ENCODE measurements at regions not wholly inside any gene's neighbourhood (a gene's known extent, or its start where the extent isn't known, plus 50 kb on each side); places are given as distances from the start of the nearest gene placed in this dataset.

- H3K36me3 ChIP-seq (ENCODE audit: control insufficient read depth, insufficient read depth, low read length): no peaks in the 10 kb centered on the region
- no peaks in the 10 kb centered on the region for H4K20me1 ChIP-seq (ENCODE audit: control insufficient read depth, extremely low read depth, insufficient read depth, low read length)
These were observed 74.9 kb upstream of the NDN start for GRCh38 chr15:23762026-23762425.

GRCh38 chr15:23763021-23763420 lies 75.9 kb upstream of the NDN start:
- no peaks in the 10 kb centered on the region for H3K27me3 ChIP-seq (ENCODE audit: control insufficient read depth, insufficient read depth, low read length)
- H3K9ac ChIP-seq (ENCODE audit: insufficient read depth, low read length): no peak overlapping the region
- no peaks in the 10 kb centered on the region for H3K79me2 ChIP-seq (ENCODE audit: control insufficient read depth, insufficient read depth, low read length)
- H3K36me3 ChIP-seq (ENCODE audit: control insufficient read depth, insufficient read depth, low read length): no peaks in the 10 kb centered on the region
- no peak overlapping the region for H3K27ac ChIP-seq (ENCODE audit: insufficient read depth, low read length)
- no peak for TF ChIP-seq CTCF (conservative IDR thresholded peaks at IDR 0.05 in 1 of 2, IDR thresholded peaks at IDR 0.05 in 1 of 2; ENCODE audit: low read depth in 1 of 2, low read length in 2 of 2)
- H4K20me1 ChIP-seq (ENCODE audit: control insufficient read depth, extremely low read depth, insufficient read depth, low read length): no peaks in the 10 kb centered on the region
- no peaks in the 10 kb centered on the region for H3K9me3 ChIP-seq (ENCODE audit: control insufficient read depth, insufficient read depth, low read depth, low read length)
- H2AFZ ChIP-seq (ENCODE audit: low read length): no peak overlapping the region
- H3K4me2 ChIP-seq (ENCODE audit: extremely low read depth, insufficient read depth, low read length): no peak overlapping the region
- DNase-seq (ENCODE audit: low read depth in 2 of 2): no peak
- no peak overlapping the region for H3K4me3 ChIP-seq (replicated peaks in 1 of 4; ENCODE audit: control extremely low read depth in 1 of 4, insufficient read depth in 1 of 4, low read depth in 3 of 4, low read length in 4 of 4)
- H3K4me1 ChIP-seq (ENCODE audit: control insufficient read depth, extremely low read depth, insufficient read depth, low read length): no peaks in the 10 kb centered on the region

More at GRCh38 chr15:23762026-23762425, 74.9 kb upstream of the NDN start:
- TF ChIP-seq CTCF (conservative IDR thresholded peaks at IDR 0.05 in 1 of 2, IDR thresholded peaks at IDR 0.05 in 1 of 2; ENCODE audit: low read depth in 1 of 2, low read length in 2 of 2) (no peak), EZH2 (IDR thresholded peaks at IDR 0.05; ENCODE audit: low read length, missing control alignments) (no peak)
- H3K4me3 ChIP-seq (replicated peaks in 1 of 4; ENCODE audit: control extremely low read depth in 1 of 4, insufficient read depth in 1 of 4, low read depth in 3 of 4, low read length in 4 of 4): no peak overlapping the region
- H3K9me3 ChIP-seq (ENCODE audit: control insufficient read depth, insufficient read depth, low read depth, low read length): no peaks in the 10 kb centered on the region
- no peak overlapping the region for H3K9ac ChIP-seq (ENCODE audit: insufficient read depth, low read length)
- no peak overlapping the region for H3K27ac ChIP-seq (ENCODE audit: insufficient read depth, low read length)
- no peaks in the 10 kb centered on the region for H3K4me1 ChIP-seq (ENCODE audit: control insufficient read depth, extremely low read depth, insufficient read depth, low read length)
- DNase-seq (ENCODE audit: low read depth in 2 of 2): no peak
- no peak overlapping the region for H2AFZ ChIP-seq (ENCODE audit: low read length)
- no peak overlapping the region for H3K4me2 ChIP-seq (ENCODE audit: extremely low read depth, insufficient read depth, low read length)
- no peaks in the 10 kb centered on the region for H3K79me2 ChIP-seq (ENCODE audit: control insufficient read depth, insufficient read depth, low read length)
- no peaks in the 10 kb centered on the region for H3K27me3 ChIP-seq (ENCODE audit: control insufficient read depth, insufficient read depth, low read length)

- Histone ChIP-seq H3K4me3 (replicated peaks in 1 of 4; ENCODE audit: control extremely low read depth in 1 of 4, insufficient read depth in 1 of 4, low read depth in 3 of 4, low read length in 4 of 4) (no peak overlapping the region), H3K4me2 (ENCODE audit: extremely low read depth, insufficient read depth, low read length) (no peak overlapping the region), H2AFZ (ENCODE audit: low read length) (no peak overlapping the region), H3K4me1 (ENCODE audit: control insufficient read depth, extremely low read depth, insufficient read depth, low read length) (no peaks in the 10 kb centered on the region), H3K27me3 (ENCODE audit: control insufficient read depth, insufficient read depth, low read length) (no peaks in the 10 kb centered on the region), H3K27ac (ENCODE audit: insufficient read depth, low read length) (no peak overlapping the region), H3K9me3 (ENCODE audit: control insufficient read depth, insufficient read depth, low read depth, low read length) (no peaks in the 10 kb centered on the region), H3K9ac (ENCODE audit: insufficient read depth, low read length) (no peak overlapping the region), H4K20me1 (ENCODE audit: control insufficient read depth, extremely low read depth, insufficient read depth, low read length) (no peaks in the 10 kb centered on the region), H3K36me3 (ENCODE audit: control insufficient read depth, insufficient read depth, low read length) (no peaks in the 10 kb centered on the region), H3K79me2 (ENCODE audit: control insufficient read depth, insufficient read depth, low read length) (no peaks in the 10 kb centered on the region)
- DNase-seq (ENCODE audit: low read depth in 2 of 2): no peak
- no peak for TF ChIP-seq EZH2 (IDR thresholded peaks at IDR 0.05; ENCODE audit: low read length, missing control alignments)
- TF ChIP-seq CTCF (conservative IDR thresholded peaks at IDR 0.05 in 1 of 2, IDR thresholded peaks at IDR 0.05 in 1 of 2; ENCODE audit: low read depth in 1 of 2, low read length in 2 of 2): no peak
These were observed 77.2 kb upstream of the NDN start for GRCh38 chr15:23764306-23764705.

Measured in fibroblast of lung (primary cell).